KMS-11 (cell line): ENCODE measurements at regions not wholly inside any gene's neighbourhood (a gene's known extent, or its start where the extent isn't known, plus 50 kb on each side); places are given as distances from the start of the nearest gene placed in this dataset.

Experiments used
- H2AFZ ChIP-seq: fragments of 200-600 bp; sonication (generic); 2 replicates; pipeline ENCODE4 v1.6.1; 2016; ENCODE audit warnings: antibody characterized with exemption, mixed run types, low read depth
- H3K27ac ChIP-seq: fragments of 200-600 bp; sonication (generic); 2 replicates; pipeline ENCODE4 v1.6.1; 2016; ENCODE audit warnings: mild to moderate bottlenecking, mixed run types
- H3K27me3 ChIP-seq: fragments of 200-600 bp; sonication (generic); 2 replicates; pipeline ENCODE4 v1.6.1; 2017; ENCODE audit warnings: mild to moderate bottlenecking, low read depth, mixed run types, moderate library complexity; ENCODE audit not compliant: insufficient read depth
- H3K36me3 ChIP-seq: fragments of 200-600 bp; sonication (generic); 2 replicates; pipeline ENCODE4 v1.6.1; 2017; ENCODE audit warnings: mild to moderate bottlenecking, mixed run types; ENCODE audit not compliant: insufficient read depth
- H3K4me1 ChIP-seq: fragments of 200-600 bp; sonication (generic); 2 replicates; pipeline ENCODE4 v1.6.1; 2016; ENCODE audit warnings: mild to moderate bottlenecking, low read depth, mixed run types; ENCODE audit not compliant: poor library complexity, severe bottlenecking
- H3K4me2 ChIP-seq: fragments of 200-600 bp; sonication (generic); 2 replicates; pipeline ENCODE4 v1.7.0; 2016; ENCODE audit warnings: mild to moderate bottlenecking, mixed run types
- H3K4me3 ChIP-seq: fragments of 200-600 bp; sonication (generic); IDR thresholded peaks from 2 replicates; pipeline ENCODE4 v1.6.1; 2017; ENCODE audit warnings: low read depth, low read length, mixed read lengths; ENCODE audit not compliant: insufficient read depth
- H3K79me2 ChIP-seq: fragments of 200-600 bp; sonication (generic); 2 replicates; pipeline ENCODE4 v1.6.1; 2016; ENCODE audit warnings: low read depth, mixed run types; ENCODE audit not compliant: insufficient read depth
- H3K9ac ChIP-seq: fragments of 200-600 bp; sonication (generic); 2 replicates; pipeline ENCODE4 v1.6.1; 2016; ENCODE audit warnings: mild to moderate bottlenecking, mixed run types
- H4K20me1 ChIP-seq: fragments of 200-600 bp; sonication (generic); 2 replicates; pipeline ENCODE4 v1.6.1; 2016; ENCODE audit warnings: mild to moderate bottlenecking, mixed run types; ENCODE audit not compliant: insufficient read depth
- CTCF ChIP-seq: fragments of 200-600 bp; sonication (generic); conservative IDR thresholded peaks from 2 replicates; pipeline ENCODE4 v1.6.1; 2017; ENCODE audit warnings: low read depth, mild to moderate bottlenecking, antibody characterized with exemption, low read length, moderate library complexity, mixed read lengths

GRCh38 chr5:61619289-61619688 is 287.2 kb downstream of the ZSWIM6 start:
- H3K27ac ChIP-seq, result no peak overlapping the region
- H3K9ac ChIP-seq, result no peak overlapping the region
- H4K20me1 ChIP-seq, result no peaks in the 10 kb centered on the region
- H3K36me3 ChIP-seq, result no peaks in the 10 kb centered on the region
- TF ChIP-seq CTCF, result no peak
- H3K4me1 ChIP-seq, result no peaks in the 10 kb centered on the region
- no peaks in the 10 kb centered on the region for H3K79me2 ChIP-seq
- no peaks in the 10 kb centered on the region for H3K27me3 ChIP-seq
- no peak overlapping the region for H2AFZ ChIP-seq
- no peak overlapping the region for H3K4me2 ChIP-seq
- H3K4me3 ChIP-seq, result no peak overlapping the region

GRCh38 chr5:61619777-61620518 is 287.9 kb downstream of the ZSWIM6 start:
- Histone ChIP-seq H3K4me3 (no peak overlapping the region), H3K27ac (no peak overlapping the region), H3K4me2 (no peak overlapping the region), H3K4me1 (no peaks in the 10 kb centered on the region), H4K20me1 (no peaks in the 10 kb centered on the region), H3K36me3 (no peaks in the 10 kb centered on the region), H3K9ac (no peak overlapping the region), H3K27me3 (no peaks in the 10 kb centered on the region), H3K79me2 (no peaks in the 10 kb centered on the region), H2AFZ (no peak overlapping the region)
- no peak for TF ChIP-seq CTCF

GRCh38 chr5:61620699-61621182 is 288.7 kb downstream of the ZSWIM6 start:
- no peak overlapping the region for H3K4me2 ChIP-seq
- H3K4me3 ChIP-seq, result no peak overlapping the region
- H3K4me1 ChIP-seq, result no peaks in the 10 kb centered on the region
- no peaks in the 10 kb centered on the region for H3K27me3 ChIP-seq
- H3K27ac ChIP-seq, result no peak overlapping the region
- no peaks in the 10 kb centered on the region for H3K36me3 ChIP-seq
- H4K20me1 ChIP-seq, result no peaks in the 10 kb centered on the region
- TF ChIP-seq CTCF, result no peak
- H3K79me2 ChIP-seq, result no peaks in the 10 kb centered on the region
- H2AFZ ChIP-seq, result no peak overlapping the region
- H3K9ac ChIP-seq, result no peak overlapping the region

- no peaks in the 10 kb centered on the region for H3K27me3 ChIP-seq
- no peak overlapping the region for H3K9ac ChIP-seq
- H3K36me3 ChIP-seq, result no peaks in the 10 kb centered on the region
- H3K4me1 ChIP-seq, result no peaks in the 10 kb centered on the region
- H3K79me2 ChIP-seq, result no peaks in the 10 kb centered on the region
- no peaks in the 10 kb centered on the region for H4K20me1 ChIP-seq
- no peak overlapping the region for H2AFZ ChIP-seq
- TF ChIP-seq CTCF, result no peak
- no peak overlapping the region for H3K27ac ChIP-seq
- no peak overlapping the region for H3K4me3 ChIP-seq
- no peak overlapping the region for H3K4me2 ChIP-seq
Observed at GRCh38 chr5:61621202-61621650, 289.2 kb downstream of the ZSWIM6 start.
